HG02973 (cell line): ENCODE measurements at regions not wholly inside any gene's neighbourhood (a gene's known extent, or its start where the extent isn't known, plus 50 kb on each side); places are given as distances from the start of the nearest gene placed in this dataset.

Source experiments
- ATAC-seq: cut with Tn5 transposase; IDR thresholded peaks from one replicate; pipeline ENCODE4 v1.9.1; 2021; ENCODE audit warnings: moderate library complexity; ENCODE audit not compliant: unreplicated experiment

DNA sequence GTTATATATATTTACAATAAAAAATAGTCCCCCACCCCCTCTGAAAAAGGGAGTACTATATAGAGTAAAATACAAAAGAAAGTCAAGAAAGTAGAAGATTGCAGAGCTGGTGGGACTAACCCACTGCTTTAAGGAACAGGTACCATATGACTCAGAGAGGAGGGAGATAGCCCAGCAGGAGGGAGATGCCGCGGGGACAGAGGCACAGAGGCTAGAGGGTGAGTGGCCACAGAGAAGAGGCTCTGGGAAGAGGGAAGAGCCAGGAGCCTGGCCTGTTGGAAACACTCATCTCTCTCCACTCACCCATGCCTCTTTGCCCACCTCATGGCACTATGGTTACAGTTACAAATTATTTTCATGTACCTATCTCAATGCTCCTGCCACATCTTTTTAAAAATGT, 53.6 kb upstream of the LYVE1 start:
- ATAC-seq = no peak

DNA sequence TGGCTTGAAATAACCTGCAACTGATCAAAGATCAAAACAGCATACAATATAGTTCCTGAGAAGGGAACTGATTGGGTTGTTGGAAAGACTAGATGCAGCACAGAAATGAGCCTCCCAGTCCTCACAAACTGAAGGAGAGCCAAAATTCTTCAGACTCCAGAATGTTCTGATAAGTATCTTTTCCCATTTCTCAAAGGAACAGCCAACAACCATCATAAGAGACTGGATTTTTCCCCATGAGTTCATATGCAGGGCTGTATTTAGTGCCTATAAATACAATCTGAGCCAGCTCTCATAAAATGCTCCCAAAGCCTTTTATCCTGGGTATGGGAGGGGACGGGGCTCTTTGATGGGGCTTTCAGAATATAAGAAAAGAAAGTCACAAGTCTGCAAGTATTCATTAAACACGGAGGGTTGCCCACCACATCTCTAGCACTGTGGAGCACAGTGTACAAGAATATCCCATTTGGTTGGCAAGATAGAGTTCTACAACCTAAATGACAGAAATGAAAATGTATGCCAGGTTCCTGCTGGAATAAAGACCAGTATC, 50.7 kb upstream of the LYVE1 start:
- ATAC-seq = no peak

DNA sequence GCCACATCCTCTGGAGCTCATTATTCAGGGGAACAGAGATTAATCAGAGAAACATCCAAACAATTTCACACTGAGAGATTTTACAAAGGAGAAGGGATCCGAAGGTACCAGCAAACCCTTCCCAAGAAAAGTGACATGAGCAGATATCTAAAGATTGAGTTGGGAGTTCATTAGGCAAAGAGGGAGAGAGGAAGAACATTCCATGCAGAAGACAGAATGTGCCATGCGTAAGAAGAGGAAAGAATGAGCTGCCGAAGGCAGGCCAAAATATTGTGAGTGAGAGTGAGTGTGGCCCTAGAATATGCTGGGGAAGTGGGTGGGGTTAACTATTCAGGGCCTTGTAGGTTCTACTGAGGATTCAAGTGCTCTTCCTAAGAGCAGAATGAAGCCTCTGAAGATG, 50.0 kb upstream of the LYVE1 start:
- ATAC-seq = no peak
